Neuronal stem cell (in vitro differentiated cells): ENCODE measurements at regions not wholly inside any gene's neighbourhood (a gene's known extent, or its start where the extent isn't known, plus 50 kb on each side); places are given as distances from the start of the nearest gene placed in this dataset.

ENCODE experiments used
- DNase-seq: peaks from one replicate; pipeline ENCODE4 v3.0.0-alpha.2; 2013; ENCODE audit warnings: low spot score
- H2AFZ ChIP-seq: one replicate; pipeline ENCODE4 v1.6.1; 2013; ENCODE audit warnings: mild to moderate bottlenecking, low read length, inconsistent platforms
- H2AK5ac ChIP-seq: 2 replicates; pipeline ENCODE4 v1.6.1; 2013; ENCODE audit warnings: low read depth, mild to moderate bottlenecking, inconsistent platforms, low read length, moderate library complexity, mixed read lengths
- H2BK120ac ChIP-seq: 2 replicates; pipeline ENCODE4 v1.6.1; 2013; ENCODE audit warnings: low read depth, mild to moderate bottlenecking, inconsistent platforms, low read length, moderate library complexity, mixed read lengths
- H2BK12ac ChIP-seq: one replicate; pipeline ENCODE4 v1.6.1; 2013; ENCODE audit warnings: low read length, inconsistent platforms
- H2BK15ac ChIP-seq: 2 replicates; pipeline ENCODE4 v1.6.1; 2013; ENCODE audit warnings: mild to moderate bottlenecking, low read length, inconsistent platforms, mixed read lengths
- H2BK5ac ChIP-seq: one replicate; pipeline ENCODE4 v1.6.1; 2013; ENCODE audit warnings: inconsistent platforms, mild to moderate bottlenecking, low read length, moderate library complexity
- H3K14ac ChIP-seq: one replicate; pipeline ENCODE4 v1.6.1; 2013; ENCODE audit warnings: low read length, inconsistent platforms
- H3K18ac ChIP-seq: 2 replicates; pipeline ENCODE4 v1.6.1; 2013; ENCODE audit warnings: low read length, inconsistent platforms
- H3K23ac ChIP-seq: 2 replicates; pipeline ENCODE4 v1.6.1; 2013; ENCODE audit warnings: low read depth, mild to moderate bottlenecking, mixed read lengths, low read length, inconsistent platforms; ENCODE audit not compliant: poor library complexity
- H3K27ac ChIP-seq: replicated peaks from 3 replicates; pipeline ENCODE4 v1.5.1; 2013; ENCODE audit warnings: low read length, inconsistent platforms
- H3K27me3 ChIP-seq, 3 experiments: 2 replicates each; pipeline ENCODE4 v1.6.1; 2013; ENCODE audit warnings: low read length in 3 of 3, mild to moderate bottlenecking in 2 of 3, inconsistent platforms in 1 of 3, low read depth in 1 of 3, mixed read lengths in 1 of 3, moderate library complexity in 1 of 3; ENCODE audit not compliant: control insufficient read depth in 3 of 3, insufficient read depth in 3 of 3
- H3K36me3 ChIP-seq, 2 donors: replicated peaks in 1 of 2; 2 replicates each; pipeline ENCODE4 v1.6.1; 2013; ENCODE audit warnings: low read length in 2 of 2; ENCODE audit not compliant: control insufficient read depth in 2 of 2, insufficient read depth in 2 of 2
- H3K4ac ChIP-seq: 2 replicates; pipeline ENCODE4 v1.6.1; 2013; ENCODE audit warnings: inconsistent platforms, mild to moderate bottlenecking, low read length, moderate library complexity
- H3K4me1 ChIP-seq, 2 donors: 1 replicate in 1 of 2; 2 replicates in 1 of 2; pipeline ENCODE4 v1.6.1; 2013; ENCODE audit warnings: low read length in 2 of 2, low read depth in 1 of 2; ENCODE audit not compliant: control insufficient read depth in 2 of 2, insufficient read depth in 1 of 2
- H3K4me2 ChIP-seq: one replicate; pipeline ENCODE4 v1.6.1; 2013; ENCODE audit warnings: mild to moderate bottlenecking, low read length, inconsistent platforms; ENCODE audit not compliant: insufficient read depth, poor library complexity, severe bottlenecking
- H3K4me3 ChIP-seq, 2 donors: 2 replicates each; pipeline ENCODE4 v1.5.1; 2013; ENCODE audit warnings: low read length in 2 of 2, mild to moderate bottlenecking in 2 of 2, inconsistent platforms in 1 of 2, moderate library complexity in 1 of 2
- H3K79me1 ChIP-seq: one replicate; pipeline ENCODE4 v1.6.1; 2013; ENCODE audit warnings: low read depth, mild to moderate bottlenecking, inconsistent platforms, low read length, moderate library complexity
- H3K9ac ChIP-seq: one replicate; pipeline ENCODE4 v1.6.1; 2013; ENCODE audit warnings: mild to moderate bottlenecking, low read depth, low read length, inconsistent platforms; ENCODE audit not compliant: poor library complexity
- H3K9me3 ChIP-seq, 2 donors: replicated peaks in 1 of 2; 2 replicates each; pipeline versions ENCODE3 to v1.6.1; 2013; ENCODE audit warnings: low read length in 2 of 2, mild to moderate bottlenecking in 2 of 2, inconsistent platforms in 1 of 2, low read depth in 1 of 2, mixed read lengths in 1 of 2, moderate library complexity in 1 of 2; ENCODE audit not compliant: control insufficient read depth in 2 of 2, insufficient read depth in 1 of 2
- H4K8ac ChIP-seq: one replicate; pipeline ENCODE4 v1.6.1; 2013; ENCODE audit warnings: low read depth, mild to moderate bottlenecking, inconsistent platforms, low read length, moderate library complexity
- H4K91ac ChIP-seq: one replicate; pipeline ENCODE4 v1.6.1; 2013; ENCODE audit warnings: low read length, low read depth, mild to moderate bottlenecking, inconsistent platforms; ENCODE audit not compliant: poor library complexity
- WGBS, 2 donors: extraction: QIAGEN DNeasy Blood & Tissue Kit; methylation state at CpG; one replicate each; pipeline ENCODE4 v1.1.7; 2013; ENCODE audit warnings: missing lambda C conversion rate in 2 of 2, mixed read lengths in 1 of 2; ENCODE audit not compliant: insufficient read length in 2 of 2, insufficient replicate concordance in 1 of 2; ENCODE audit errors: extremely low coverage in 2 of 2; 5-methylcytosine and 5-hydroxymethylcytosine counted together

- H4K8ac ChIP-seq: no peak overlapping the region
- DNase-seq: no peak
- H3K9me3 ChIP-seq: peaks cover 6 to 17% of the 10 kb centered on the region in 2 donors
- no peak overlapping the region for H2AK5ac ChIP-seq
- H2BK12ac ChIP-seq: no peak overlapping the region
- WGBS, 2 donors: no CpG with 5 or more reads among the region's 4 CpGs
- no peak overlapping the region for H2BK5ac ChIP-seq
- no peak overlapping the region for H3K4me2 ChIP-seq
- H2BK120ac ChIP-seq: no peak overlapping the region
- no peak overlapping the region for H3K18ac ChIP-seq
- H3K4ac ChIP-seq: no peak overlapping the region
- no peak overlapping the region for H2BK15ac ChIP-seq
- no peaks in the 10 kb centered on the region for H3K27me3 ChIP-seq
- no peaks in the 10 kb centered on the region for H3K79me1 ChIP-seq
- no peak overlapping the region for H4K91ac ChIP-seq
- no peak overlapping the region for H3K9ac ChIP-seq
- H3K4me1 ChIP-seq: no peaks in the 10 kb centered on the region
- H3K4me3 ChIP-seq: no peak overlapping the region
- no peak overlapping the region for H3K23ac ChIP-seq
- H3K27ac ChIP-seq: no peak overlapping the region
- H2AFZ ChIP-seq: no peak overlapping the region
- no peak overlapping the region for H3K14ac ChIP-seq
- H3K36me3 ChIP-seq: no peaks in the 10 kb centered on the region
Measured at GRCh38 chr13:84393981-84394625, 511.8 kb upstream of the SLITRK1 start.

GRCh38 chr13:84380866-84381265 is 498.6 kb upstream of the SLITRK1 start:
- no peak overlapping the region for H3K18ac ChIP-seq
- H2AFZ ChIP-seq: peak overlapping the region; percentile 43
- peaks cover 0 to 6% of the 10 kb centered on the region in 2 donors for H3K9me3 ChIP-seq
- no peaks in the 10 kb centered on the region for H3K36me3 ChIP-seq
- H2BK5ac ChIP-seq: no peak overlapping the region
- no peaks in the 10 kb centered on the region for H3K4me1 ChIP-seq
- H3K4me2 ChIP-seq: no peak overlapping the region
- no peak overlapping the region for H2AK5ac ChIP-seq
- H2BK12ac ChIP-seq: no peak overlapping the region
- H3K4ac ChIP-seq: no peak overlapping the region
- no peak overlapping the region for H3K14ac ChIP-seq
- H3K23ac ChIP-seq: no peak overlapping the region
- no peak overlapping the region for H2BK15ac ChIP-seq
- H4K8ac ChIP-seq: no peak overlapping the region
- H3K27ac ChIP-seq: no peak overlapping the region
- no peaks in the 10 kb centered on the region for H3K79me1 ChIP-seq
- H2BK120ac ChIP-seq: no peak overlapping the region
- no peak overlapping the region for H3K9ac ChIP-seq
- no peak overlapping the region for H3K4me3 ChIP-seq
- H3K27me3 ChIP-seq: peaks cover 0 to 2% (median 0%) of the 10 kb centered on the region in 3 experiments
- WGBS, 2 donors: no CpG with 5 or more reads among the region's 3 CpGs
- DNase-seq: no peak
- no peak overlapping the region for H4K91ac ChIP-seq

GRCh38 chr13:84377106-84377505 is 494.8 kb upstream of the SLITRK1 start:
- Histone ChIP-seq H3K23ac (no peak overlapping the region), H3K14ac (no peak overlapping the region), H4K91ac (no peak overlapping the region), H2BK5ac (no peak overlapping the region), H3K9ac (no peak overlapping the region), H2BK120ac (no peak overlapping the region), H3K79me1 (no peaks in the 10 kb centered on the region), H3K27me3 (peaks cover 0 to 2% (median 0%) of the 10 kb centered on the region in 3 experiments), H3K18ac (no peak overlapping the region), H4K8ac (no peak overlapping the region), H3K4me2 (no peak overlapping the region), H2BK12ac (no peak overlapping the region), H3K36me3 (no peaks in the 10 kb centered on the region), H2BK15ac (no peak overlapping the region), H2AFZ (peak overlapping the region; percentile 40), H3K4me1 (no peaks in the 10 kb centered on the region), H3K4ac (no peak overlapping the region), H3K9me3 (no peaks in the 10 kb centered on the region), H2AK5ac (no peak overlapping the region), H3K27ac (no peak overlapping the region), H3K4me3 (no peak overlapping the region)
- DNase-seq: no peak

GRCh38 chr13:84366506-84366905 is 484.2 kb upstream of the SLITRK1 start:
- Histone ChIP-seq H2BK5ac (no peak overlapping the region), H2BK12ac (no peak overlapping the region), H3K27ac (no peak overlapping the region), H3K9ac (no peak overlapping the region), H3K4me1 (no peaks in the 10 kb centered on the region), H3K27me3 (no peaks in the 10 kb centered on the region), H3K18ac (no peak overlapping the region), H3K23ac (no peak overlapping the region), H2AFZ (no peak overlapping the region), H4K91ac (no peak overlapping the region), H3K4ac (no peak overlapping the region), H3K79me1 (no peaks in the 10 kb centered on the region), H3K4me2 (no peak overlapping the region), H3K36me3 (no peaks in the 10 kb centered on the region), H3K9me3 (no peaks in the 10 kb centered on the region), H2BK120ac (no peak overlapping the region), H2AK5ac (no peak overlapping the region), H3K14ac (no peak overlapping the region), H2BK15ac (no peak overlapping the region), H4K8ac (no peak overlapping the region), H3K4me3 (no peak overlapping the region)
- WGBS, 2 donors: no CpG with 5 or more reads among the region's 2 CpGs
- no peak for DNase-seq
